Kidney (tissue), 13 donors: ENCODE measurements at regions not wholly inside any gene's neighbourhood (a gene's known extent, or its start where the extent isn't known, plus 50 kb on each side); places are given as distances from the start of the nearest gene placed in this dataset.

Experiments
- DNase-seq, 5 donors: peaks; one replicate each; pipeline ENCODE4 v3.0.0-alpha.2; 2013 to 2020
- FAIRE-seq: peaks from 2 replicates; lab custom pipeline; 2012; peaks lifted over from hg19 to GRCh38; lab: Jason Lieb, UNC
- H3K27ac ChIP-seq, 2 donors: one replicate each; pipeline ENCODE4 v1.7.0; 2013; ENCODE audit warnings: low read depth in 2 of 2, low read length in 2 of 2, inconsistent platforms in 1 of 2
- H3K27me3 ChIP-seq: one replicate; pipeline ENCODE4 v1.7.1; 2013; ENCODE audit warnings: low read length, inconsistent platforms; ENCODE audit not compliant: control insufficient read depth, insufficient read depth
- H3K36me3 ChIP-seq, 3 donors: one replicate each; pipeline versions ENCODE4 v1.7.0 to v1.7.1; 2013; ENCODE audit warnings: low read length in 3 of 3, control low read depth in 1 of 3, inconsistent platforms in 1 of 3; ENCODE audit not compliant: insufficient read depth in 3 of 3, control insufficient read depth in 2 of 3
- H3K4me1 ChIP-seq, 3 donors: one replicate each; pipeline versions ENCODE4 v1.7.0 to v1.7.1; 2013; ENCODE audit warnings: low read length in 3 of 3, inconsistent platforms in 1 of 3, low read depth in 1 of 3; ENCODE audit not compliant: control insufficient read depth in 2 of 3, insufficient read depth in 2 of 3
- H3K4me3 ChIP-seq, 3 donors: one replicate each; pipeline versions ENCODE4 v1.7.0 to v1.8.1; 2013; ENCODE audit warnings: low read length in 3 of 3, control low read depth in 1 of 3, inconsistent platforms in 1 of 3
- H3K9ac ChIP-seq, 3 donors: one replicate each; pipeline versions ENCODE4 v1.7.0 to v1.7.1; 2013; ENCODE audit warnings: low read length in 3 of 3, control low read depth in 1 of 3, inconsistent platforms in 1 of 3
- H3K9me3 ChIP-seq, 3 donors: one replicate each; pipeline versions ENCODE4 v1.7.0 to v1.7.1; 2013; ENCODE audit warnings: low read length in 3 of 3, control low read depth in 1 of 3, inconsistent platforms in 1 of 3; ENCODE audit not compliant: control insufficient read depth in 2 of 3, insufficient read depth in 1 of 3
- intact Hi-C: fragments of 100-400 bp; cut with DNase I; formaldehyde crosslinking; loops from one replicate; pipeline ENCODE4 v1.11.1; 2022
- TF ChIP-seq, protein P1 (sequence below): IDR thresholded peaks from 3 replicates; pipeline ENCODE4 v1.5.1; 2012; ENCODE audit warnings: mild to moderate bottlenecking, moderate library complexity, borderline replicate concordance; ENCODE audit not compliant: insufficient read depth; ENCODE audit errors: extremely low read depth
- donor health status: control.
- donor health status: control.
- donor health status: control.
- donor health status: control.
- donor health status: control.
- donor health status: DM: yes; HTN: yes; CAD: no.
- donor health status: Normal renal cell carcinoma (clear cell type).

DNA sequence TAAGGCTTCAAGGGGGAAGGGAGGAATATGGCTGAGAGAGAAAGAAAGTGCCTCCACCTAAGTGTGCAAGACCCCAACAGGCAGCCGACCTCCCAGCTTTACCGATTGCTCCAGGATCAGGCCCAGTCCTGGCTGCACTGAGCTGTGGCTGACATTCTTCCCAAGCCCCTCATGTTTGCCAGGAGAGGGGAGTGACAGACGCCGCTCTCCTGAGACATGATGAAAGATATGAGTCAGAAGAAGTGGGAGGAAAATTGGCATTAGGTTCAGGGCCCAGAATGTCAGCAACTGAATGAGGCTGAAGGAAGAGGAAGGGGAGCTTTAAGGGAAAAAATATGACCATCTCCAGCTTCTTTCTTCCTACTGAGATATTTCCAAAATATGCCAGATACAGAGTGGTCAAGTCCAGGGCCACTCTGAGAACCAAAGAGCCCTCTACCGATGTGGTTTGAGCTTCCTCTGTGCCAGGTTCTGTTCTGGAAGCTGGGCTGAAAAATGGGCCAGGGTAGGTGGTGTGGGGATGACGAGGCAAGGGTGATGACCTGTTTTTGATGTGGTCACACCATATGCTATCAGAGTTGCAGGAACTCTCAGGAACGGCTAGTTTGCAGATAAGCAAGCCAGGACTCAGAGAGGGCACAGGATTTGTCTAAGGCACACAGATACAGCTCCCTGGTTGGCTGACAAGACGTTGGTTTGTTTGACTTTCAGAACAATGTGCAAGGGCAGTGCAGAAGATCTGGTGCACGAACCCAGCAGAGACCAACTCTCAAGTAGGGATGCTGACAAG is 176.7 kb downstream of the SOX9 start:
- Histone ChIP-seq H3K4me3 (no peak overlapping the region), H3K9ac (no peak overlapping the region), H3K27me3 (no peaks in the 10 kb centered on the region), H3K9me3 (no peaks in the 10 kb centered on the region), H3K27ac (no peak overlapping the region), H3K36me3 (no peaks in the 10 kb centered on the region), H3K4me1 (no peaks in the 10 kb centered on the region)
- intact Hi-C loops = no loop called here
- no peak for FAIRE-seq
- TF ChIP-seq, protein P1, sequence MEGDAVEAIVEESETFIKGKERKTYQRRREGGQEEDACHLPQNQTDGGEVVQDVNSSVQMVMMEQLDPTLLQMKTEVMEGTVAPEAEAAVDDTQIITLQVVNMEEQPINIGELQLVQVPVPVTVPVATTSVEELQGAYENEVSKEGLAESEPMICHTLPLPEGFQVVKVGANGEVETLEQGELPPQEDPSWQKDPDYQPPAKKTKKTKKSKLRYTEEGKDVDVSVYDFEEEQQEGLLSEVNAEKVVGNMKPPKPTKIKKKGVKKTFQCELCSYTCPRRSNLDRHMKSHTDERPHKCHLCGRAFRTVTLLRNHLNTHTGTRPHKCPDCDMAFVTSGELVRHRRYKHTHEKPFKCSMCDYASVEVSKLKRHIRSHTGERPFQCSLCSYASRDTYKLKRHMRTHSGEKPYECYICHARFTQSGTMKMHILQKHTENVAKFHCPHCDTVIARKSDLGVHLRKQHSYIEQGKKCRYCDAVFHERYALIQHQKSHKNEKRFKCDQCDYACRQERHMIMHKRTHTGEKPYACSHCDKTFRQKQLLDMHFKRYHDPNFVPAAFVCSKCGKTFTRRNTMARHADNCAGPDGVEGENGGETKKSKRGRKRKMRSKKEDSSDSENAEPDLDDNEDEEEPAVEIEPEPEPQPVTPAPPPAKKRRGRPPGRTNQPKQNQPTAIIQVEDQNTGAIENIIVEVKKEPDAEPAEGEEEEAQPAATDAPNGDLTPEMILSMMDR = no peak
- DNase-seq = no peak

DNA sequence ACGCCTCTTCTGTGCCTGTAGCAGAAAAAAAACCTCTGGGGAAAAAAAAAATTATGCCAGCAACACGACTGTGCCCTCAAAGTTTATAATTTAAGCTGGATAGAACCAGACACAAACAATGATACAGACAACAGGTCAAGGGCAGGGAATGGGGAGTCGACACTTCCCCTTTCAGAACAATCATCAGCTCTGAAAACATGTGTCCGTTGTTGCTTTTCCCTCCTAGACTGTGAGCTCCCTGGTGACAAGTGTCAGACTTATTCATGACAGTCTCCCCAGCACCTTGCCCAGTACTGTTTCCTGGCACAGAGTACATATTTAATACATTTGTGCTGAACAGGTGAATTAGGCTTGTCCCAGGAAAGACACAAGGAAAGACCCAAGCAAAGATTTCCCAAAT is 178.3 kb downstream of the SOX9 start:
- no peaks in the 10 kb centered on the region for H3K4me1 ChIP-seq
- no peak overlapping the region for H3K27ac ChIP-seq
- no peak overlapping the region for H3K4me3 ChIP-seq
- no peak for FAIRE-seq
- no peak overlapping the region for H3K9ac ChIP-seq
- TF ChIP-seq, protein P1 = no peak
- H3K27me3 ChIP-seq = no peaks in the 10 kb centered on the region
- DNase-seq = no peak
- intact Hi-C loops = no loop called here
- no peaks in the 10 kb centered on the region for H3K9me3 ChIP-seq
- no peaks in the 10 kb centered on the region for H3K36me3 ChIP-seq

DNA sequence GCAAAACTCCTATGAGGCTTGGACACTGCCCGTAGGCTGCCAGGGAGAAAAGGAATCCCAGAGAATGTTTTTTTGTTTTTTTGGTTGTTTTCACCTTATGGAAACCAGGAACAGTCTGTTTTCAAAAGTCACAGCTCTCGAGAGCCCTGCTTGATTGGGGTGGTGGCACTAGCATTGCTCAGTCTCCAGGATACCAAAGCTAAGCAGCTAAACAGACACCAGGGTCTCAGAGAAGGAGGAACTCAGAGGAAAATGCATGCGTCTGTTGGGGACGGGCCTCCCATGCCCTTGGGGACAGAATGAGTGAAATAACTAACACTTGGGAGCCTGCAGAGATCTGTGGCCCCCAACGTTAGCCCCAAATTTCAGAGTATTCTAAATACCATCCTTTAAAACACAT is 178.8 kb downstream of the SOX9 start:
- FAIRE-seq (no peak), DNase-seq (peak in 1 of 5 donors; percentile 10)
- Histone ChIP-seq H3K36me3 (no peaks in the 10 kb centered on the region), H3K4me1 (no peaks in the 10 kb centered on the region), H3K27me3 (no peaks in the 10 kb centered on the region), H3K4me3 (no peak overlapping the region), H3K27ac (no peak overlapping the region), H3K9ac (no peak overlapping the region), H3K9me3 (no peaks in the 10 kb centered on the region)
- intact Hi-C loops = no loop called here
- TF ChIP-seq, protein P1 = no peak
